Thyroid gland (tissue), 4 donors: ENCODE measurements at regions not wholly inside any gene's neighbourhood (a gene's known extent, or its start where the extent isn't known, plus 50 kb on each side); places are given as distances from the start of the nearest gene placed in this dataset.

ENCODE experiments used
- POLR2A ChIP-seq, 2 donors: fragments of 450-650 bp; IDR thresholded peaks; one replicate each; pipeline ENCODE4 v1.6.1; 2017; ENCODE audit warnings: antibody characterized with exemption in 2 of 2, mild to moderate bottlenecking in 2 of 2, moderate library complexity in 1 of 2
- TF ChIP-seq, protein P1 (sequence below), 6 experiments: fragments of 200-600 bp in 3 of 6; fragments of 450-650 bp in 3 of 6; sonication (generic) in 3 of 6; IDR thresholded peaks; one replicate each; pipeline ENCODE4 v1.5.1; 2016 to 2019; ENCODE audit warnings: antibody characterized with exemption in 6 of 6, mild to moderate bottlenecking in 2 of 6, inconsistent platforms in 1 of 6, moderate library complexity in 1 of 6

DNA sequence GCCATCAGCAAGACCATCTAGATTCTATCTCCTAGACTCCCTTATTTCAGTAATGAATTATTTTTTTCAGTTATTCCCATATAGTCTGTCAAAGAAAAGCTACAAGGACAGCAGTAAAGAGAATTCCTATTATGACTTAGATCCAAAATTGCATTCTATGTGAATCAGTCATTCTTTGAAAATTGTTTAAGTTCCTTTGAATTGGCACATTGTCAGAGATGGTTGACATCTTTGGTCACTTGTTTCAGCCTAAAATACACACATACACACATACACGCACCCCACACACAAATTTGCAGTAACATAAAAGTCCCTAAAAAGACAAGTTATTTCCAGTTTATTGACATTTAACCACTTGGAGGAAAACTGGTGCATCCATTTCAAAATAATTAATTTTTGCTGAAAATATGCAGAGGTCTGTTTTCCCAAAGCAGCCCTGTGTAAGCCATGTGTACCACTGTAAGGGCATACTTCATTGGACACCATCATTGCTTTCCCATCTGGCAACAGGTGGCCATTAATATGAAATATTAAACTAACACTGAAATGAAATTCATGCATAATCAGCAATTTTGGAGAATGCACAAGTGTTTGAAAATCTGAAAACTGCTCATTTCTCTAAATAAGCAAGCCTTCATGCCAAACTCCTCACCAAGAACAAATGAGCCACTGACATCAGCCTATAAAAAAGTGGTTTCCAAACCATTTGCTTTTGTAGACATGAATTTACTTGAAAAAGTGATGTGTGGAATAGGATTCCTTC, 121.7 kb upstream of the COL1A2 start:
- TF ChIP-seq, protein P1, sequence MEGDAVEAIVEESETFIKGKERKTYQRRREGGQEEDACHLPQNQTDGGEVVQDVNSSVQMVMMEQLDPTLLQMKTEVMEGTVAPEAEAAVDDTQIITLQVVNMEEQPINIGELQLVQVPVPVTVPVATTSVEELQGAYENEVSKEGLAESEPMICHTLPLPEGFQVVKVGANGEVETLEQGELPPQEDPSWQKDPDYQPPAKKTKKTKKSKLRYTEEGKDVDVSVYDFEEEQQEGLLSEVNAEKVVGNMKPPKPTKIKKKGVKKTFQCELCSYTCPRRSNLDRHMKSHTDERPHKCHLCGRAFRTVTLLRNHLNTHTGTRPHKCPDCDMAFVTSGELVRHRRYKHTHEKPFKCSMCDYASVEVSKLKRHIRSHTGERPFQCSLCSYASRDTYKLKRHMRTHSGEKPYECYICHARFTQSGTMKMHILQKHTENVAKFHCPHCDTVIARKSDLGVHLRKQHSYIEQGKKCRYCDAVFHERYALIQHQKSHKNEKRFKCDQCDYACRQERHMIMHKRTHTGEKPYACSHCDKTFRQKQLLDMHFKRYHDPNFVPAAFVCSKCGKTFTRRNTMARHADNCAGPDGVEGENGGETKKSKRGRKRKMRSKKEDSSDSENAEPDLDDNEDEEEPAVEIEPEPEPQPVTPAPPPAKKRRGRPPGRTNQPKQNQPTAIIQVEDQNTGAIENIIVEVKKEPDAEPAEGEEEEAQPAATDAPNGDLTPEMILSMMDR (IDR thresholded peaks at IDR 0.05): no peak
- no peak for TF ChIP-seq POLR2A (IDR thresholded peaks at IDR 0.05)
